ENCODE measurements at regions not wholly inside any gene's neighbourhood (a gene's known extent, or its start where the extent isn't known, plus 50 kb on each side); places are given as distances from the start of the nearest gene placed in this dataset.

GRCh38 chr14:42683707-42684106, 1077.0 kb downstream of the LRFN5 start:
- ChIA-PET POLR2A (no interaction called here), CTCF (no interaction called here)
- H3K79me2 ChIP-seq (ENCODE audit: control insufficient read depth, insufficient read depth, low read length) = no peaks in the 10 kb centered on the region
- TF ChIP-seq EZH2 (IDR thresholded peaks at IDR 0.05; ENCODE audit: borderline replicate concordance, low read depth, low read length, severe bottlenecking) (no peak), GATA2 (IDR thresholded peaks at IDR 0.05; ENCODE audit: insufficient read depth, insufficient read length, low read depth, low read length) (no peak), POLR2AphosphoS5 (IDR thresholded peaks at IDR 0.05; ENCODE audit: insufficient read depth, low read depth, low read length) (no peak), POLR2A (IDR thresholded peaks at IDR 0.05; ENCODE audit: low read depth, low read length) (no peak), MAX (IDR thresholded peaks at IDR 0.05; ENCODE audit: insufficient read depth, insufficient read length) (no peak), MYC (IDR thresholded peaks at IDR 0.05; ENCODE audit: low read depth, low read length) (no peak), FOS (IDR thresholded peaks at IDR 0.05; ENCODE audit: borderline replicate concordance, insufficient read depth, low read length) (no peak), JUN (IDR thresholded peaks at IDR 0.05; ENCODE audit: borderline replicate concordance, insufficient read depth, insufficient read length, low read depth) (no peak)
- TF ChIP-seq, protein P1, sequence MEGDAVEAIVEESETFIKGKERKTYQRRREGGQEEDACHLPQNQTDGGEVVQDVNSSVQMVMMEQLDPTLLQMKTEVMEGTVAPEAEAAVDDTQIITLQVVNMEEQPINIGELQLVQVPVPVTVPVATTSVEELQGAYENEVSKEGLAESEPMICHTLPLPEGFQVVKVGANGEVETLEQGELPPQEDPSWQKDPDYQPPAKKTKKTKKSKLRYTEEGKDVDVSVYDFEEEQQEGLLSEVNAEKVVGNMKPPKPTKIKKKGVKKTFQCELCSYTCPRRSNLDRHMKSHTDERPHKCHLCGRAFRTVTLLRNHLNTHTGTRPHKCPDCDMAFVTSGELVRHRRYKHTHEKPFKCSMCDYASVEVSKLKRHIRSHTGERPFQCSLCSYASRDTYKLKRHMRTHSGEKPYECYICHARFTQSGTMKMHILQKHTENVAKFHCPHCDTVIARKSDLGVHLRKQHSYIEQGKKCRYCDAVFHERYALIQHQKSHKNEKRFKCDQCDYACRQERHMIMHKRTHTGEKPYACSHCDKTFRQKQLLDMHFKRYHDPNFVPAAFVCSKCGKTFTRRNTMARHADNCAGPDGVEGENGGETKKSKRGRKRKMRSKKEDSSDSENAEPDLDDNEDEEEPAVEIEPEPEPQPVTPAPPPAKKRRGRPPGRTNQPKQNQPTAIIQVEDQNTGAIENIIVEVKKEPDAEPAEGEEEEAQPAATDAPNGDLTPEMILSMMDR (IDR thresholded peaks at IDR 0.05; ENCODE audit: extremely low read depth in 1 of 2, insufficient read depth in 1 of 2, low read depth in 1 of 2, low read length in 2 of 2) = no peak
- BruUV-seq (replicated peaks) = no TSS peak
- dilution Hi-C loops (cut with MboI; ENCODE audit: extremely low pct_ligation_motif_present, low sequenced_read_pairs) (no loop called here), intact Hi-C loops (cut with micrococcal nuclease) (no loop called here)
- H3K9me1 ChIP-seq (replicated peaks; ENCODE audit: control insufficient read depth, extremely low read depth, insufficient read depth, low read length) = no peaks in the 10 kb centered on the region
- no peak overlapping the region for H3K9ac ChIP-seq (replicated peaks; ENCODE audit: extremely low read depth, insufficient read depth, low read length)
- no peak overlapping the region for H3K4me2 ChIP-seq (ENCODE audit: insufficient read depth, low read length)
- DNase-seq (ENCODE audit: low read depth, low spot score) (no peak), FAIRE-seq (no peak)
- no peak overlapping the region for H3K4me3 ChIP-seq (replicated peaks in 1 of 3; ENCODE audit: insufficient read depth in 1 of 3, low read depth in 1 of 3, low read length in 3 of 3)
- no peaks in the 10 kb centered on the region for H4K20me1 ChIP-seq (replicated peaks; ENCODE audit: control insufficient read depth, extremely low read depth, insufficient read depth, low read length)
- H3K9me3 ChIP-seq (replicated peaks; ENCODE audit: control insufficient read depth, insufficient read depth, low read length) = no peaks in the 10 kb centered on the region
- no peaks in the 10 kb centered on the region for H3K36me3 ChIP-seq (ENCODE audit: control insufficient read depth in 2 of 2, extremely low read depth in 1 of 2, insufficient read depth in 2 of 2, low read length in 2 of 2)
- H2AFZ ChIP-seq (ENCODE audit: low read depth, low read length) = no peak overlapping the region
- H3K4me1 ChIP-seq (ENCODE audit: control insufficient read depth, extremely low read depth, insufficient read depth, low read length) = no peaks in the 10 kb centered on the region
- H3K27me3 ChIP-seq (ENCODE audit: control insufficient read depth in 2 of 2, insufficient read depth in 2 of 2, low read length in 2 of 2) = no peaks in the 10 kb centered on the region
- no peak overlapping the region for H3K27ac ChIP-seq (ENCODE audit: insufficient read depth, low read depth, low read length)

All from endothelial cell of umbilical vein (primary cell).